HG03135 (cell line): ENCODE measurements at regions not wholly inside any gene's neighbourhood (a gene's known extent, or its start where the extent isn't known, plus 50 kb on each side); places are given as distances from the start of the nearest gene placed in this dataset.

ENCODE experiments used
- ATAC-seq: cut with Tn5 transposase; IDR thresholded peaks from one replicate; pipeline ENCODE4 v1.9.1; 2021; ENCODE audit warnings: mild to moderate bottlenecking, moderate library complexity; ENCODE audit not compliant: unreplicated experiment

DNA sequence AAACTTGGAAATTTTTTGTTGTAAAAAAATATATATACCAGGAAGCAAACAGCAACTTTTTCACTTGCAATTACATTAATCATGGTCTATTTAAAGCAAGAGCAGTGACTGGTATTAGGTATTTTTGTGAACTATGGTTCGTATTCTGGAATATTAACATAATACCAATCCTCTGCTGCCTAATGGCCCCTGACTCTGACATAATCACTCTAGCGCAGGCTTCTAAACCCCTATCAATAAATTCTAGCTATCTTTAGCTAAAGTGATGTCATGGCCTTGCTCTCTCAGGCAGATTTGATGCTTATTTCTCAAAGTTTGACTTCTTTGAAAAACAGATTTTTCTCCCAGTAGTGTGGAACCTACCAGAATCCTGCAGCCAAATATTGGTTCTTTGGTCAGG is 808.3 kb downstream of the VGLL3 start:
- no peak for ATAC-seq

GRCh38 chr3:86180696-86181095 is 810.3 kb downstream of the VGLL3 start:
- no peak for ATAC-seq

DNA sequence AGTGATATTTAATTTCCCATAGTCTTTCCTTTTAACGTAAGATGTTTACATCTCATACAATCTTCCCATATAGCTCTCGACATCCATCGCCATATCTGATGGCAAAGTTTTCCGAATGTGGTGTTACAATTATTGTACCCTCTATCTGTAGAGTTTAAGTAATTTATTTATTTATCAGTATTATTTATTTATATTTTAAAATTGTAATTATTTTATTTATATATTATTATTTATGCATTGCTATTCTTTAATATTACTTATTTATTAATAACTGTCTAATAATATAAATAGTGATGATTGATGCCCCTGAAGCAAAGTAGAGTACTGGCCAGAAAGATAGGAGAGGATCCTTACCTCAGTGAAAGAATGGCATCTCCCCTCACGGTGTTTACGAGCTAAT is 812.9 kb downstream of the VGLL3 start:
- ATAC-seq, result no peak

GRCh38 chr3:86176445-86176784 is 814.5 kb downstream of the VGLL3 start:
- no peak for ATAC-seq

DNA sequence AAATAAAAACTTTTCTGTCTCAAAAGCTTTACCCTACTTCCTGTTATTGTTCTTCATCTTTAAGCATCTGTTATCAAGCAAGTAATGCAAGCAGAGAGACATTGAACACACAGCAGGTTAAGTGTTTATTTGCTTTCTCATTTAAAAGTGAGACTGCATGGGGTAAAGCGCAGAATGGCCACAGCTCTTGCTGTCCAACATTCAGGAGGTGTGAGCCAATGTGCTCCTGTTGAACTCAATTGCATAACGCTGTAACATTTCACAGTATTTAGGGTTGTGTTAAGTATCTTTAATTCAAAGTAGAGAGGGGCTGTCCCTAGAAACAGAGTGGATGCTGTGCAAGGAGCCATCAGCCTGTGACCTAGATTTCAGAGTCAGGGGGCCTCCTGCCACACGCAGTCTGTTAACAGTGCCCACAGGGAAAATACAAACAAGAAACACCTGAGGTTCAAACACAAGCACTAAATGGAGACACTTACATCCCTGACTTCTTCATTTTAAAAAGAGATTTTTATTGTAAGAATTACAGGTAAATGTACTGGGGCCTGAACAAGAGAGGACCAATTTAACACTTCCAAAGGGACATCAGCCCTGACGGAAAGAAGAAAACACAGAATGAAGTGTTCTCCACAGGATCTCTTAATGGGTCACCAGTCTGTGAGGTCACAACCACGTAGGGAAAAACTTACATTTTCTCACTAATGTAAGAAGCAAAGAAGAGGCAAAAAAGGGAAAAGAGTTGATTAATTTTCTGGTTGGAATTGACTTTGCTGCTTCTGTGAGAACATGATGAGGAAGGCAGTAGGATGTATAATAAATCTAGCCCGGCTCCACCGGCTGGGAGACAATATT is 815.1 kb downstream of the VGLL3 start:
- ATAC-seq, result no peak

DNA sequence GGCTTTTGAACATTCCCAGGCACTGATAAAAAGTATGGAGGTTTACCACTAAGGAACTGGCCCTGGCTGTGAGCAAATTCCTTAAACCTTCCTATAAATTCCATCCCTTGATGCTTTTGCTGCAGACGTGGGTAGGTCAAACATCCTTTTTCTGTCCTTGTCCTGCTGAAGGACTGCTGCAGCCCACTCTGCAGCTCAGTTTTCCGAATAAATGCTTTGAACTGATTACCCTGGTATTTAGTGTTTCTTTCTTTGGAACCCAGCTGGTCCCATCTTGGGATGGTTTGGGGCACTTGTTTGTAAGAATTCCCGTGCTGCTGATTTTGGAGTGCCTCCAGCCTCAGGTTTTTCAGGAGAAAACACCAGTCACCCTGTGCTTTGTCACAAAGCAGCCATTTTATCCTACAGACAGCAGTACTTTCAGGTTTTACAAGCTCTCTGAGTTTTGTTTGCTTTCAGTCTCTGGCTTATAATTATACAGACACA is 815.9 kb downstream of the VGLL3 start:
- no peak for ATAC-seq

DNA sequence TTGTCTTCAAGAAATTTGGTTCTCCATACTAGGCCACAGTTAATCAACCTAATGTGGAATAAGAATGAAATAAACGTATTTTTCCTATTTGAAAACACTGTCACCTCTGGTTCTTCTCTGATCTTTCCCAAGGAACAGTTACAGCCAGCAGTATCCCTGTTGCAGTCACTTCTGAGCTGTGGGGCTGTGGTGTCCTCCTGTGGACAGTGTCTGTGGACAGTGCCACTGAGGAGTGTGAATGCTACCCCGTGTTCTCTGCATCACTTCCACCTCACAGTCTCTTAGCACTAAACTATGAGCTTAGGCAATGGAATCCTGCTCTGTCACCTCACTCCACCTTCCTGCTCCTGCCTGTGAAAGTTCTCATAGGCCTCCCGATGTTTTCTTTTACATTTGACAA is 817.5 kb downstream of the VGLL3 start:
- no peak for ATAC-seq

DNA sequence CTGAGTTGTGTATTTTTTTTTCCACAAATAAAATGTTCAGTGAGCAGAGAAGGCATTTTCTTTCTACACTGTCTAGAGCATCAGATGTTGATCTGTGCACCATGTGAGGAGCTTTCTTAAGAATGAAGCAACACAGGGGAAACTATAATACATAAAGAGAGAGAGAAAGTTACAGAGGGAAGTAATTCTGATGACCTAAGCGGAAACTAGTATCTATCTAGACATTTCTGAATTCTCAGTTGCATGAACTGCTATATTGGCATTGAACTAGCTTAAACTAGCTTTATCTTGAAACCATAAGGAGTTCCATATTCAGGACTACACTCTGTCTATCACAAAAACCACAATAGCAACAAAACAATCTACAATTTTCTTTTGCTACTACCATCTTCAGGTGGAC is 822.4 kb downstream of the VGLL3 start:
- ATAC-seq, result no peak

GRCh38 chr3:86162521-86162920 is 828.4 kb downstream of the VGLL3 start:
- ATAC-seq, result no peak

- no peak for ATAC-seq
Observed at GRCh38 chr3:86161493-86161892, 829.5 kb downstream of the VGLL3 start.

DNA sequence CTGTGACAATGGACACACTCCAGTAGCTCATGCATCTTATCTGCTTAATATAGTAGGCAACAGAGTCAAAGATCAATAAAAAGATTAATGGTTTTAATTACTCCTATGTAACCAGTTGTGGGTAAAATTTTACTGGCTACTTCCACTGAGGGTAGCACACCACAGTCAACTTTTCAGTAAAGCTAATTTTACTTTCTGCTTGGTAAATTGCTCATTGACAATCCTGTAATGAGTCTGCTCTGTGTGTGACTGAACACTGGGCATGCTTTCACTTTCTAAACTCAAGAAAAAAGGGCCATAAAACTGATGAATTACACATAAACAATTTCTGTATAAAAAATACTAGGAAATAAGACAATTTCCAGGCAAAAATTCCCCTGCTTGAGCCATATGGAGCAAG is 838.3 kb downstream of the VGLL3 start:
- ATAC-seq, result no peak

DNA sequence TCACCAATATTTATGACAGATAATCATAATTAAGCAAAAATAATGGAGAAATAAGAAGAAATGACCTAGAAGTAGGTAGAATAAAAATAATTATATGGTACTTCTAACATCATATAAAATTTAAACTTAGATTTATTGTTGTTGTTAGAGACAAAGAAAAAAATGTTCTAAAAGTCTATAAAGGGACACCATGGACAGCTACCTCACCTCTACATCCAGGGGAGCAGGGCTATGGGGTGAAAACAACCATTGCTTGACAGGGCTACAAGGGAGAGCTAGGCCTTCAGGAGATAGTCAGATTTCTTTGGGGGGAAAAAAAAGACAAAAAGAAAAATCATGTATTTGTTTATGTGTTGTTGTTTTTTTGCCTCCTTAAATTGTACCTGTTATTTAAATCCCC is 841.9 kb downstream of the VGLL3 start:
- no peak for ATAC-seq

- ATAC-seq, result no peak
Observed at GRCh38 chr3:86147119-86147518, 843.8 kb downstream of the VGLL3 start.

DNA sequence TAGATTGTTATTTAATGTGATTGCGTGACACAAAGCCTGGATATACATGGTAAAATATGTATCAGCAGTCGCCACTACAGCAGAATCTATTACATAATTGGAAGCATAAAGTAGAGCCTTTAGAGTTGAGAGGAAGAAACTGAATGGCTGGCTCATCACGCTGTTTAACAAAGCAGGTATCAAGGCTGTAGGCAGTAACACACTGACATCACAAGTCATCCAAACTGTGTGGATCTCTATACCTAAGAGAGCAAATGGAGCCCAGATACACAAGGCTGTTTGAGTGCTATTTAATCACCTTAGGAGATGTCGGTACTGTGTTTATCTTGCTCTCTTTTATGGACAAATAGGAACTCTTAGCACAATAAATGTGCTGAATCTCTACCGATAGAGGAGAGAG is 864.4 kb downstream of the VGLL3 start:
- ATAC-seq, result no peak
